Left colon (tissue), 2 donors: ENCODE measurements at regions not wholly inside any gene's neighbourhood (a gene's known extent, or its start where the extent isn't known, plus 50 kb on each side); places are given as distances from the start of the nearest gene placed in this dataset.

ENCODE experiments used
- ATAC-seq: fragments of 200-7000 bp; cut with Tn5 transposase; one replicate; pipeline ENCODE4 v1.9.1; 2020; ENCODE audit warnings: mild to moderate bottlenecking, moderate library complexity
- DNase-seq, 2 donors: peaks; one replicate each; pipeline ENCODE4 v3.0.0-alpha.2; 2020
- intact Hi-C, 2 donors: fragments of 100-400 bp; cut with DNase I in 1 of 2; cut with micrococcal nuclease in 1 of 2; formaldehyde crosslinking; loops; one replicate each; pipeline versions ENCODE4 v1.11.2 to v1.14.0; 2022; cut with DNase I, micrococcal nuclease
- donor health status: DM: no; HTN: no; CAD: no.
- donor health status: DM: yes; HTN: yes; CAD: no.

GRCh38 chr21:27756191-27756590, 789.3 kb upstream of the ADAMTS5 start:
- intact Hi-C loops = no loop called here
- ATAC-seq (no peak), DNase-seq (no peak)

- DNase-seq (no peak), ATAC-seq (no peak)
- intact Hi-C loops = no loop called here
Measured at GRCh38 chr21:27743971-27744564, 777.2 kb upstream of the ADAMTS5 start.

GRCh38 chr21:27741736-27742135, 774.8 kb upstream of the ADAMTS5 start:
- intact Hi-C loops = no loop called here
- no peak for DNase-seq
- no peak for ATAC-seq

GRCh38 chr21:27740084-27740483, 773.2 kb upstream of the ADAMTS5 start:
- intact Hi-C loops = no loop called here
- ATAC-seq = no peak
- no peak for DNase-seq

- intact Hi-C loops = no loop called here
- no peak for ATAC-seq
- no peak for DNase-seq
Measured at GRCh38 chr21:27739187-27739586, 772.3 kb upstream of the ADAMTS5 start.

GRCh38 chr21:27735699-27736098, 768.8 kb upstream of the ADAMTS5 start:
- DNase-seq = no peak
- no peak for ATAC-seq
- intact Hi-C loops = no loop called here

GRCh38 chr21:27734146-27734545, 767.3 kb upstream of the ADAMTS5 start:
- DNase-seq = no peak
- intact Hi-C loops = no loop called here
- ATAC-seq = no peak

GRCh38 chr21:27725916-27726315, 759.0 kb upstream of the ADAMTS5 start:
- no peak for DNase-seq
- ATAC-seq = no peak

GRCh38 chr21:27722095-27722494, 755.2 kb upstream of the ADAMTS5 start:
- no peak for DNase-seq
- ATAC-seq = no peak
- intact Hi-C loops = no loop called here

More at GRCh38 chr21:27725916-27726315, 759.0 kb upstream of the ADAMTS5 start:
- intact Hi-C loops = no loop called here

GRCh38 chr21:27721675-27722074, 754.8 kb upstream of the ADAMTS5 start:
- ATAC-seq (peak; percentile 73), DNase-seq (no peak)
- intact Hi-C loops = no loop called here

GRCh38 chr21:27719226-27719625, 752.3 kb upstream of the ADAMTS5 start:
- ATAC-seq = no peak
- intact Hi-C loops = no loop called here
- no peak for DNase-seq

- ATAC-seq = no peak
- intact Hi-C loops = no loop called here
- no peak for DNase-seq
Measured at GRCh38 chr21:27715131-27715530, 748.2 kb upstream of the ADAMTS5 start.

- ATAC-seq = peak; percentile 97
- peak; percentile 58 to 79 for DNase-seq
Measured at GRCh38 chr21:27713154-27714109, 746.5 kb upstream of the ADAMTS5 start.

GRCh38 chr21:27704567-27705166, 737.8 kb upstream of the ADAMTS5 start:
- ATAC-seq (peak; percentile 83), DNase-seq (peak in 1 of 2 donors; percentile 12)
- intact Hi-C loops = loop anchor here in 1 of 2 donors (10.0 kb wide), 1 partner anchor 1040 kb away; no protein-coding TSS in a partner anchor

More at GRCh38 chr21:27713154-27714109, 746.5 kb upstream of the ADAMTS5 start:
- intact Hi-C loops = no loop called here

GRCh38 chr21:27703791-27704190, 736.9 kb upstream of the ADAMTS5 start:
- DNase-seq (no peak), ATAC-seq (no peak)
- intact Hi-C loops = loop anchor here in 1 of 2 donors (10.0 kb wide), 1 partner anchor 1041 kb away; no protein-coding TSS in a partner anchor

GRCh38 chr21:27700974-27701614, 734.2 kb upstream of the ADAMTS5 start:
- DNase-seq = peak; percentile 72 to 89
- peak; percentile 84 for ATAC-seq
- intact Hi-C loops = loop anchor here in 1 of 2 donors (2.0 to 10.0 kb wide), 2 partner anchors 850 to 1044 kb away; no protein-coding TSS in a partner anchor

- ATAC-seq (no peak), DNase-seq (no peak)
- intact Hi-C loops = no loop called here
Measured at GRCh38 chr21:27695246-27695645, 728.4 kb upstream of the ADAMTS5 start.

- DNase-seq = no peak
- no peak for ATAC-seq
- intact Hi-C loops = no loop called here
Measured at GRCh38 chr21:27694667-27695066, 727.8 kb upstream of the ADAMTS5 start.

GRCh38 chr21:27693376-27693775, 726.5 kb upstream of the ADAMTS5 start:
- ATAC-seq = no peak
- intact Hi-C loops = no loop called here
- no peak for DNase-seq
